Calu3 (cell line): ENCODE measurements at regions not wholly inside any gene's neighbourhood (a gene's known extent, or its start where the extent isn't known, plus 50 kb on each side); places are given as distances from the start of the nearest gene placed in this dataset.

Experiments used
- BruUV-seq: library from RNA; stranded (reverse); fragments of 400-500 nt; replicated peaks from 2 replicates; lab custom pipeline; 2021; lab: Mats Ljungman, UMichigan
- CTCF ChIA-PET: fragments of 300-600 bp; sonication (Branson Sonifier 250); formaldehyde crosslinking; loops from one replicate; lab custom pipeline; 2022; ENCODE audit warnings: antibody characterized with exemption; lab: Charles Lee
- DNase-seq: peaks from one replicate; pipeline ENCODE4 v3.0.0; 2022
- H3K27ac Mint-ChIP-seq: one replicate; pipeline ENCODE4 v1.8.0; 2022; ENCODE audit warnings: mixed read lengths; ENCODE audit not compliant: unreplicated experiment
- H3K27me3 Mint-ChIP-seq: one replicate; pipeline ENCODE4 v1.8.0; 2022; ENCODE audit warnings: mixed read lengths; ENCODE audit not compliant: unreplicated experiment
- H3K36me3 Mint-ChIP-seq: one replicate; pipeline ENCODE4 v1.8.0; 2022; ENCODE audit warnings: mild to moderate bottlenecking, moderate library complexity, mixed read lengths; ENCODE audit not compliant: insufficient read depth, unreplicated experiment
- H3K4me1 Mint-ChIP-seq: one replicate; pipeline ENCODE4 v1.8.0; 2022; ENCODE audit warnings: mild to moderate bottlenecking, low read depth, mixed read lengths; ENCODE audit not compliant: unreplicated experiment
- H3K4me3 Mint-ChIP-seq: one replicate; pipeline ENCODE4 v1.8.0; 2022; ENCODE audit warnings: mild to moderate bottlenecking, low read depth, moderate library complexity, mixed read lengths; ENCODE audit not compliant: unreplicated experiment
- H3K9me3 Mint-ChIP-seq: one replicate; pipeline ENCODE4 v1.8.0; 2022; ENCODE audit warnings: low read depth, mixed read lengths; ENCODE audit not compliant: unreplicated experiment
- intact Hi-C: fragments of 100-400 bp; cut with micrococcal nuclease; formaldehyde crosslinking; loops from one replicate; pipeline ENCODE4 v1.10.0; 2022; ENCODE audit not compliant: unreplicated experiment
- TF ChIP-seq, protein P1 (sequence below): fragments of 200-600 bp; IDR thresholded peaks from one replicate; pipeline ENCODE4 v1.8.0; 2022; ENCODE audit warnings: antibody characterized with exemption; ENCODE audit not compliant: unreplicated experiment

DNA sequence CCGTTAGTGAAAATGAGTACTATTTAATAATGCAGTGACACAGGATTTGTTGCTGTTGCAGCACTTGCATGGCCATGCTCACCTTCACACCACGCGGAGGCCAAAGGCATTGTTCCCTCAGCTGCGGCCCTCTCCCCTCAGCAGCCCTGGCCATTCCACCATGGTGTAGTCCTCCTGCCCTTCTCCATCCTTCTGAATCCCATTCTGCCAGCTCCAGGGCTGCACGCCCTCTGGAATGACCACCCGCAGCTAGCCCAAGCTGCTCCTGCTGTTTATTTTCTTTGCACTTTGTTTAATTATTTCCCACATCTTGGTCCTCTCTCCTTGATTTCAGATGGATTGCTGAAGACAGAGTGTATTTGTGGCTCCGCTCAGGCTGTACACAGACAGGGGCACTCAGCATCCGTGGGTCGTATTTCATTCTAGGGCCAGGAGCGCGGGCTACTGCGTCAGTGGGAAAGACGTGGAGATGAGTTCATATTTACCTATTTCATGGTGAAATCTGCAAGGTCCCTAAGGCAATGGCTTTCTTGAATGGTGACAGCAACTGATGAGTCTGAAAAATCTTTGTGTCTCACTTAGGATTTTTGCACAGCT lies 81.4 kb upstream of the DUSP22 start:
- CTCF ChIA-PET: no interaction called here
- no peak for DNase-seq
- Mint-ChIP-seq H3K27me3 (peaks cover 51% of the 10 kb centered on the region), H3K27ac (no peak overlapping the region), H3K9me3 (peaks cover 3% of the 10 kb centered on the region), H3K36me3 (no peaks in the 10 kb centered on the region), H3K4me3 (no peak overlapping the region), H3K4me1 (peaks cover 8% of the 10 kb centered on the region)
- TF ChIP-seq, protein P1, sequence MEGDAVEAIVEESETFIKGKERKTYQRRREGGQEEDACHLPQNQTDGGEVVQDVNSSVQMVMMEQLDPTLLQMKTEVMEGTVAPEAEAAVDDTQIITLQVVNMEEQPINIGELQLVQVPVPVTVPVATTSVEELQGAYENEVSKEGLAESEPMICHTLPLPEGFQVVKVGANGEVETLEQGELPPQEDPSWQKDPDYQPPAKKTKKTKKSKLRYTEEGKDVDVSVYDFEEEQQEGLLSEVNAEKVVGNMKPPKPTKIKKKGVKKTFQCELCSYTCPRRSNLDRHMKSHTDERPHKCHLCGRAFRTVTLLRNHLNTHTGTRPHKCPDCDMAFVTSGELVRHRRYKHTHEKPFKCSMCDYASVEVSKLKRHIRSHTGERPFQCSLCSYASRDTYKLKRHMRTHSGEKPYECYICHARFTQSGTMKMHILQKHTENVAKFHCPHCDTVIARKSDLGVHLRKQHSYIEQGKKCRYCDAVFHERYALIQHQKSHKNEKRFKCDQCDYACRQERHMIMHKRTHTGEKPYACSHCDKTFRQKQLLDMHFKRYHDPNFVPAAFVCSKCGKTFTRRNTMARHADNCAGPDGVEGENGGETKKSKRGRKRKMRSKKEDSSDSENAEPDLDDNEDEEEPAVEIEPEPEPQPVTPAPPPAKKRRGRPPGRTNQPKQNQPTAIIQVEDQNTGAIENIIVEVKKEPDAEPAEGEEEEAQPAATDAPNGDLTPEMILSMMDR: no peak
- no TSS peak for BruUV-seq
- intact Hi-C loops: no loop called here

DNA sequence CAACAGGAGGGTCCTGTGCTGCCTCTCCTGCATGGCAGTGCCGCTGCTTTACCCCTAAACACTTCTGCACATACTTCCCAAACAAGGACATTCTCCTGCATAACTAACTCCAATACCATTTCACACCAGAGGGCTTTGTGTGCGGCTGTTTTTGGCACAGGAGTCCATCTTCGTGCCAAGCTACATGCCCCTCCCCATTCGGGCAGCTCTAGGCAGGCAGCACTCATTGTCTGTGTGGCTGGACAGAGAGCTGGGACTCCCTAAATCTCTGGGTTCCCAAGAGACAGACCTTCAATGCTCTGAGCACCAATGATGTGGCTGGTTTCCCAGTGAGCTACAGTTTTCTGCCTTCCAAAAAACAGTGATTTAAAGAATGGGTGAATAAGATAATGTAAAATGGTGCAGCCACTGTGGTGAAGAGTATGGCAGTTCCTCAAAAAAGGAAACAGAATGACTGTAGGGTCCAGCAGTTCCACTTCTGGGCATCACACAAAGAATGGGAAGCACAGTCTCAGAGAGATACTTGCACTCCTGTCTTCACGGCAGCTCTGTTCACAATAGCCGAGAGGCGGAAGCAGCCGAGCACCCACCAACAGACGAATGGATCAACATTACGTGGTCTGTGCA lies 80.3 kb upstream of the DUSP22 start:
- TF ChIP-seq, protein P1: no peak
- no peak for DNase-seq
- BruUV-seq: no TSS peak
- H3K36me3 Mint-ChIP-seq: no peaks in the 10 kb centered on the region
- no peak overlapping the region for H3K27ac Mint-ChIP-seq
- no peak overlapping the region for H3K4me3 Mint-ChIP-seq
- intact Hi-C loops: no loop called here
- peaks cover 3% of the 10 kb centered on the region for H3K9me3 Mint-ChIP-seq
- H3K27me3 Mint-ChIP-seq: peaks cover 44% of the 10 kb centered on the region
- peaks cover 9% of the 10 kb centered on the region for H3K4me1 Mint-ChIP-seq
- CTCF ChIA-PET: no interaction called here

DNA sequence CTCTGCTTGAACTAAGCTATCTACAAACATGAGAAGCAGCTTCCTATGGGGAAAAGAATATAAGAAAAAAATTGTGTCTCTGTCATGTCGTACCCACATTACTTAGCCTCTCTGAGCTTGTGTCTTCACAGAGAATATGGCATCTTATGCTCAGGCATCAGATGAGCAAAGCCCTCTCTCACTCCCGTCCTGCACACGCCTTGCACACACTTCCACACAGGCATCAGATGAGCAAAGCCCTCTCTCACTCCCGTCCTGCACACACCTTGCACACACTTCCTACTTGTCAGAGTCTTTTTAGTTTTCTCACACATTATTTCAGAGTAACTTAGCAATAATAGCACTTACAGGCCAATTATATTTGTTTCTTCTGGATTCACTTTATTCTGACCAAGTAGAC lies 79.0 kb upstream of the DUSP22 start:
- CTCF ChIA-PET: no interaction called here
- no peak for DNase-seq
- TF ChIP-seq, protein P1: no peak
- Mint-ChIP-seq H3K36me3 (no peaks in the 10 kb centered on the region), H3K4me1 (peaks cover 9% of the 10 kb centered on the region), H3K27me3 (peaks cover 44% of the 10 kb centered on the region), H3K27ac (no peak overlapping the region), H3K9me3 (peaks cover 6% of the 10 kb centered on the region), H3K4me3 (no peak overlapping the region)
- BruUV-seq: no TSS peak
- intact Hi-C loops: no loop called here

DNA sequence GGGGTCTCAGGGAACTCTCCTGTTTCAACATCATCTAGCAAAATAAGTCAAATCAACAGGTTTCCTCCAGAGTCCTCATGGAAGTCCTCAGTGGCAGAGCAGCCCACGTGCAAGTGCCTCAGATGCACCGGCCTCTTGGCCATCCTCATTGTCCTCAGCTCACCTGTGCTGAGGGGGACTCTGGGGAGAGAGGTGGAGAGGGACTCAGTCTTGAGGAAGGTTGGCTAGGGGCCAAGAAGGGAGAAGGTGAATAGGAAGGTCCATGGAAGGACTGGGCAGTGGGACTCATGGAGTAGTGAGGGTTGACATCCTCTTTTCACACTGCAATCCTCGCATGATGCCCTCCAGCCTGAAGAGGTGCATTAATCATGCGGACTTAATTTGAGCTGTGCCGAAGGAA lies 77.9 kb upstream of the DUSP22 start:
- H3K4me3 Mint-ChIP-seq: no peak overlapping the region
- BruUV-seq: no TSS peak
- H3K27ac Mint-ChIP-seq: no peak overlapping the region
- H3K4me1 Mint-ChIP-seq: peaks cover 9% of the 10 kb centered on the region
- DNase-seq: no peak
- H3K9me3 Mint-ChIP-seq: peaks cover 6% of the 10 kb centered on the region
- CTCF ChIA-PET: no interaction called here
- intact Hi-C loops: no loop called here
- H3K36me3 Mint-ChIP-seq: no peaks in the 10 kb centered on the region
- peaks cover 37% of the 10 kb centered on the region for H3K27me3 Mint-ChIP-seq
- TF ChIP-seq, protein P1: no peak
